H1 (cell line): ENCODE measurements at regions not wholly inside any gene's neighbourhood (a gene's known extent, or its start where the extent isn't known, plus 50 kb on each side); places are given as distances from the start of the nearest gene placed in this dataset.

Source experiments
- CTCF ChIA-PET: fragments of 300-600 bp; sonication (Branson Sonifier 250); formaldehyde crosslinking; loops from one replicate; lab custom pipeline; 2021; ENCODE audit not compliant: partially characterized antibody; lab: Charles Lee
- POLR2A ChIA-PET: fragments of 300-600 bp; sonication (Branson Sonifier 250); formaldehyde crosslinking; loops from one replicate; lab custom pipeline; 2021; ENCODE audit warnings: inconsistent platforms; ENCODE audit not compliant: partially characterized antibody; lab: Charles Lee
- DNase-seq, 2 experiments: peaks; one replicate each; pipeline versions ENCODE4 v3.0.0 to v3.0.0-alpha.2; 2010 to 2022; ENCODE audit warnings: low spot score in 2 of 2, low read depth in 1 of 2, mixed read lengths in 1 of 2
- FAIRE-seq: peaks from 2 replicates; lab custom pipeline; 2011; peaks lifted over from hg19 to GRCh38; lab: Jason Lieb, UNC
- H2AFZ ChIP-seq: 2 replicates; pipeline ENCODE4 v1.8.1; 2012; ENCODE audit warnings: low read length, inconsistent platforms
- H2AK5ac ChIP-seq: 2 replicates; pipeline ENCODE4 v1.6.1; 2013; ENCODE audit warnings: low read depth, low read length
- H2BK120ac ChIP-seq: replicated peaks from 2 replicates; pipeline ENCODE3; 2013; ENCODE audit warnings: low read depth, low read length, inconsistent platforms
- H2BK12ac ChIP-seq: 2 replicates; pipeline ENCODE4 v1.6.1; 2013; ENCODE audit warnings: low read depth, low read length
- H2BK15ac ChIP-seq: 2 replicates; pipeline ENCODE4 v1.6.1; 2013; ENCODE audit warnings: low read length
- H2BK20ac ChIP-seq: 2 replicates; pipeline ENCODE4 v1.6.1; 2013; ENCODE audit warnings: low read length
- H2BK5ac ChIP-seq: 2 replicates; pipeline ENCODE4 v1.6.1; 2013; ENCODE audit warnings: low read depth, low read length
- H3K14ac ChIP-seq: 2 replicates; pipeline ENCODE4 v1.6.1; 2013; ENCODE audit warnings: inconsistent platforms; ENCODE audit not compliant: insufficient read length
- H3K18ac ChIP-seq: 2 replicates; pipeline ENCODE4 v1.6.1; 2013; ENCODE audit warnings: low read length; ENCODE audit errors: extremely low read depth
- H3K23ac ChIP-seq: 2 replicates; pipeline ENCODE4 v1.6.1; 2013; ENCODE audit warnings: inconsistent platforms; ENCODE audit not compliant: insufficient read length
- H3K23me2 ChIP-seq: 2 replicates; pipeline ENCODE4 v1.6.1; 2013; ENCODE audit warnings: low read depth, low read length
- H3K27ac ChIP-seq: 2 replicates; pipeline ENCODE4 v1.6.1; 2011; ENCODE audit warnings: low read depth, low read length, inconsistent platforms
- H3K27me3 ChIP-seq, 4 experiments: replicated peaks in 1 of 4; 1 replicate in 1 of 4; 2 replicates in 3 of 4; pipeline versions ENCODE4 v1.6.1 to v1.8.1; 2011 to 2013; ENCODE audit warnings: low read length in 3 of 4, mild to moderate bottlenecking in 3 of 4, inconsistent platforms in 2 of 4, mixed read lengths in 2 of 4, moderate library complexity in 1 of 4; ENCODE audit not compliant: control insufficient read depth in 3 of 4, insufficient read depth in 3 of 4; ENCODE audit errors: extremely low read depth in 1 of 4
- H3K36me3 ChIP-seq, 4 experiments: 2 replicates each; pipeline versions ENCODE4 v1.6.1 to v1.8.1; 2011 to 2013; ENCODE audit warnings: mild to moderate bottlenecking in 4 of 4, low read length in 3 of 4, moderate library complexity in 2 of 4, control low read depth in 1 of 4, inconsistent platforms in 1 of 4; ENCODE audit not compliant: insufficient read depth in 4 of 4, control insufficient read depth in 2 of 4
- H3K4ac ChIP-seq: replicated peaks from 2 replicates; pipeline ENCODE3; 2013; ENCODE audit warnings: low read length, low read depth, mixed read lengths, inconsistent platforms; ENCODE audit not compliant: insufficient read length
- H3K4me1 ChIP-seq, 4 experiments: replicated peaks in 1 of 4; 1 replicate in 1 of 4; 2 replicates in 3 of 4; pipeline versions ENCODE4 v1.6.1 to v1.8.1; 2011 to 2013; ENCODE audit warnings: low read length in 3 of 4, inconsistent platforms in 2 of 4, mixed read lengths in 1 of 4; ENCODE audit not compliant: insufficient read depth in 4 of 4, control insufficient read depth in 3 of 4
- H3K4me2 ChIP-seq, 2 experiments: 2 replicates each; pipeline versions ENCODE4 v1.6.1 to v1.8.1; 2011 to 2013; ENCODE audit warnings: low read depth in 2 of 2, low read length in 2 of 2, control low read depth in 1 of 2, inconsistent platforms in 1 of 2, mild to moderate bottlenecking in 1 of 2; ENCODE audit not compliant: insufficient read depth in 1 of 2
- H3K4me3 ChIP-seq, 4 experiments: fragments of 200-600, 300-600 bp in 1 of 4; sonication (generic), shearing (Covaris generic), sonication (Bioruptor Twin) in 1 of 4; 2 replicates each; pipeline versions ENCODE4 v1.5.1 to v1.8.1; 2011 to 2016; ENCODE audit warnings: low read length in 4 of 4, low read depth in 3 of 4, control low read depth in 2 of 4, inconsistent platforms in 2 of 4, mild to moderate bottlenecking in 2 of 4, mixed read lengths in 1 of 4, moderate library complexity in 1 of 4; ENCODE audit not compliant: insufficient read depth in 2 of 4; ENCODE audit errors: extremely low read depth in 1 of 4
- H3K56ac ChIP-seq: replicated peaks from 2 replicates; pipeline ENCODE3; 2013; ENCODE audit warnings: low read depth, mild to moderate bottlenecking, mixed read lengths, low read length, inconsistent platforms; ENCODE audit not compliant: insufficient read length
- H3K79me1 ChIP-seq: 2 replicates; pipeline ENCODE4 v1.6.1; 2013; ENCODE audit warnings: low read depth, low read length, control low read depth
- H3K79me2 ChIP-seq, 2 experiments: 2 replicates each; pipeline versions ENCODE4 v1.6.1 to v1.8.1; 2012 to 2013; ENCODE audit warnings: low read length in 2 of 2, mild to moderate bottlenecking in 2 of 2, inconsistent platforms in 1 of 2; ENCODE audit not compliant: insufficient read depth in 2 of 2, control insufficient read depth in 1 of 2
- H3K9ac ChIP-seq, 4 experiments: replicated peaks in 1 of 4; 1 replicate in 1 of 4; 2 replicates in 3 of 4; pipeline versions ENCODE4 v1.6.1 to v1.8.1; 2011 to 2013; ENCODE audit warnings: low read depth in 3 of 4, low read length in 3 of 4, control low read depth in 2 of 4, mild to moderate bottlenecking in 2 of 4, moderate library complexity in 2 of 4, inconsistent platforms in 1 of 4; ENCODE audit errors: extremely low read depth in 1 of 4
- H3K9me3 ChIP-seq, 2 experiments: 2 replicates each; pipeline versions ENCODE4 v1.6.1 to v1.8.1; 2012 to 2013; ENCODE audit warnings: mild to moderate bottlenecking in 2 of 2, moderate library complexity in 2 of 2, control low read depth in 1 of 2, inconsistent platforms in 1 of 2, low read depth in 1 of 2, low read length in 1 of 2, mixed read lengths in 1 of 2; ENCODE audit not compliant: insufficient read depth in 2 of 2
- H4K20me1 ChIP-seq, 2 experiments: replicated peaks in 1 of 2; 2 replicates each; pipeline versions ENCODE3 to v1.8.1; 2011 to 2013; ENCODE audit warnings: inconsistent platforms in 2 of 2, low read length in 2 of 2, mild to moderate bottlenecking in 1 of 2; ENCODE audit not compliant: insufficient read depth in 2 of 2, control insufficient read depth in 1 of 2
- H4K5ac ChIP-seq: 2 replicates; pipeline ENCODE4 v1.6.1; 2013; ENCODE audit warnings: low read length, low read depth, mixed read lengths, inconsistent platforms; ENCODE audit not compliant: insufficient read length
- H4K8ac ChIP-seq: 2 replicates; pipeline ENCODE4 v1.8.0; 2013; ENCODE audit warnings: mild to moderate bottlenecking, moderate library complexity, low read length, inconsistent platforms; ENCODE audit not compliant: insufficient read depth; ENCODE audit errors: extremely low read depth
- H4K91ac ChIP-seq: replicated peaks from 2 replicates; pipeline ENCODE3; 2013; ENCODE audit warnings: low read length, mixed read lengths, inconsistent platforms; ENCODE audit not compliant: insufficient read length
- PHF8 ChIP-seq: fragments of 200-600 bp; sonication (generic); conservative IDR thresholded peaks from 2 replicates; pipeline ENCODE4 v1.7.1; 2012; ENCODE audit warnings: low read depth, mild to moderate bottlenecking, inconsistent platforms, low read length, moderate library complexity
- WGBS, 2 experiments: shearing (Covaris generic) in 1 of 2; methylation state at CpG; one replicate each; pipeline versions ENCODE4 v1.1.6 to v1.1.7; 2013 to 2015; ENCODE audit warnings: low lambda C conversion rate in 2 of 2, mixed read lengths in 2 of 2, inconsistent platforms in 1 of 2, low coverage in 1 of 2, missing lambda C conversion rate in 1 of 2; ENCODE audit not compliant: insufficient replicate concordance in 2 of 2, insufficient coverage in 1 of 2, insufficient read length in 1 of 2; ENCODE audit errors: extremely low coverage in 1 of 2, missing lambda C conversion rate in 1 of 2; 5-methylcytosine and 5-hydroxymethylcytosine counted together
- TF ChIP-seq, protein P1 (sequence below): IDR thresholded peaks from 2 replicates; pipeline ENCODE4 v1.6.1; 2012; ENCODE audit warnings: inconsistent platforms

DNA sequence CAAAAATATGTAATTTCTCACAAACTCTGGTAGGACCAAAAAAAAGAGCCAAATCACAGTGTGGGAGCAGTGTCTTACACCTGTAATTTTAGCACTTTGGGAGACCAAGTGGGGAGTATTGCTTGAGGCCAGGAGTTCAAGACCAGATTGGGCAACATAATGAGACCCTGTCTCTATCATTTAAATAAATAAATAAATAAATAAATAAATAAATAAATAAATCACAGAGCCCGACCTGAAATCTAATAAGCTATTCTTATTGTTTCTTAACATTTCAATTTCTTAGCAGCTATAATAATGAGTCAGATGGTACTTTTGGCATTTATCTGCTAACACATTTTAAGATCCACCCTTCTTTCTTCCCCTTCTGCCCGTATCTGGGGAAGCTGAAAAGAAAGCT lies 1229.6 kb downstream of the SUCLG1 start:
- no peak overlapping the region for H3K9ac ChIP-seq
- H3K4me3 ChIP-seq: no peak overlapping the region
- H2AFZ ChIP-seq: no peak overlapping the region
- no peak overlapping the region for H2BK5ac ChIP-seq
- no peak overlapping the region for H3K4me2 ChIP-seq
- no peak overlapping the region for H3K14ac ChIP-seq
- POLR2A ChIA-PET: no interaction called here
- H2AK5ac ChIP-seq: no peak overlapping the region
- no peak overlapping the region for H4K91ac ChIP-seq
- H3K36me3 ChIP-seq: no peaks in the 10 kb centered on the region
- H3K23me2 ChIP-seq: no peaks in the 10 kb centered on the region
- no peak overlapping the region for H4K8ac ChIP-seq
- H3K9me3 ChIP-seq: no peaks in the 10 kb centered on the region
- no peak overlapping the region for H3K18ac ChIP-seq
- no peak overlapping the region for H3K56ac ChIP-seq
- no peak overlapping the region for H2BK120ac ChIP-seq
- H4K20me1 ChIP-seq: no peaks in the 10 kb centered on the region
- no peak overlapping the region for H3K23ac ChIP-seq
- no peak for DNase-seq
- H3K79me2 ChIP-seq: no peaks in the 10 kb centered on the region
- H3K4ac ChIP-seq: no peak overlapping the region
- H3K4me1 ChIP-seq: no peaks in the 10 kb centered on the region
- no peaks in the 10 kb centered on the region for H3K27me3 ChIP-seq
- H2BK15ac ChIP-seq: no peak overlapping the region
- no peak overlapping the region for H4K5ac ChIP-seq
- CTCF ChIA-PET: interaction anchor here (0.6 to 1.1 kb wide), 3 partner anchors 9 to 917 kb away, joined by 3 to 4 read pairs (median 3); no protein-coding TSS in a partner anchor
- WGBS, 2 experiments: 88% methylated on average over 2 of the region's 2 CpGs; no CpG with 5 or more reads in 1 of the 2 experiments
- H3K79me1 ChIP-seq: no peaks in the 10 kb centered on the region
- H2BK20ac ChIP-seq: no peak overlapping the region
- H3K27ac ChIP-seq: no peak overlapping the region
- FAIRE-seq: no peak
- no peak overlapping the region for H2BK12ac ChIP-seq
- TF ChIP-seq, protein P1, sequence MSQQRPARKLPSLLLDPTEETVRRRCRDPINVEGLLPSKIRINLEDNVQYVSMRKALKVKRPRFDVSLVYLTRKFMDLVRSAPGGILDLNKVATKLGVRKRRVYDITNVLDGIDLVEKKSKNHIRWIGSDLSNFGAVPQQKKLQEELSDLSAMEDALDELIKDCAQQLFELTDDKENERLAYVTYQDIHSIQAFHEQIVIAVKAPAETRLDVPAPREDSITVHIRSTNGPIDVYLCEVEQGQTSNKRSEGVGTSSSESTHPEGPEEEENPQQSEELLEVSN: no peak
- no peak for TF ChIP-seq PHF8
